Astrocyte (in vitro differentiated cells and primary cell): ENCODE measurements at regions not wholly inside any gene's neighbourhood (a gene's known extent, or its start where the extent isn't known, plus 50 kb on each side); places are given as distances from the start of the nearest gene placed in this dataset.

Experiments used
- DNase-seq: peaks from one replicate; pipeline ENCODE4 v3.0.0-alpha.2; 2010; ENCODE audit warnings: low read depth
- FAIRE-seq: peaks from 2 replicates; lab custom pipeline; 2011; peaks lifted over from hg19 to GRCh38; lab: Jason Lieb, UNC
- H2AFZ ChIP-seq: 2 replicates; pipeline ENCODE4 v1.6.0; 2012; ENCODE audit warnings: low read depth, low read length, inconsistent platforms
- H3K27ac ChIP-seq: 2 replicates; pipeline ENCODE4 v1.5.1; 2011; ENCODE audit warnings: low read depth, low read length, inconsistent platforms
- H3K27me3 ChIP-seq: 2 replicates; pipeline ENCODE4 v1.6.0; 2011; ENCODE audit warnings: low read length, inconsistent platforms; ENCODE audit not compliant: insufficient read depth
- H3K36me3 ChIP-seq: 2 replicates; pipeline ENCODE4 v1.5.1; 2011; ENCODE audit warnings: low read length, inconsistent platforms; ENCODE audit not compliant: insufficient read depth
- H3K4me1 ChIP-seq: 2 replicates; pipeline ENCODE4 v1.5.1; 2011; ENCODE audit warnings: low read length, inconsistent platforms; ENCODE audit not compliant: insufficient read depth
- H3K4me2 ChIP-seq: 2 replicates; pipeline ENCODE4 v1.6.0; 2012; ENCODE audit warnings: low read length, inconsistent platforms
- H3K4me3 ChIP-seq: 2 replicates; pipeline ENCODE4 v1.5.1; 2011; ENCODE audit warnings: low read depth, mild to moderate bottlenecking, low read length, inconsistent platforms; ENCODE audit not compliant: insufficient read depth
- H3K79me2 ChIP-seq: 2 replicates; pipeline ENCODE4 v1.6.0; 2012; ENCODE audit warnings: mild to moderate bottlenecking, low read length, inconsistent platforms; ENCODE audit not compliant: insufficient read depth
- H3K9ac ChIP-seq: 2 replicates; pipeline ENCODE4 v1.6.0; 2012; ENCODE audit warnings: mild to moderate bottlenecking, low read length, inconsistent platforms
- H3K9me3 ChIP-seq: 2 replicates; pipeline ENCODE4 v1.5.1; 2012; ENCODE audit warnings: low read depth, mild to moderate bottlenecking, low read length, inconsistent platforms; ENCODE audit not compliant: insufficient read depth
- H4K20me1 ChIP-seq: 2 replicates; pipeline ENCODE4 v1.6.0; 2012; ENCODE audit warnings: low read length, inconsistent platforms; ENCODE audit not compliant: insufficient read depth
- H3K27ac Mint-ChIP-seq: one replicate; pipeline ENCODE4 v1.8.0; 2021; ENCODE audit warnings: mild to moderate bottlenecking, mixed read lengths; ENCODE audit not compliant: unreplicated experiment
- H3K27me3 Mint-ChIP-seq: one replicate; pipeline ENCODE4 v1.8.0; 2021; ENCODE audit warnings: low read depth, mixed read lengths; ENCODE audit not compliant: unreplicated experiment
- H3K36me3 Mint-ChIP-seq: one replicate; pipeline ENCODE4 v1.8.0; 2021; ENCODE audit warnings: low read depth, mixed read lengths; ENCODE audit not compliant: unreplicated experiment
- H3K4me1 Mint-ChIP-seq: one replicate; pipeline ENCODE4 v1.8.0; 2021; ENCODE audit warnings: low read depth, mixed read lengths; ENCODE audit not compliant: unreplicated experiment
- H3K4me3 Mint-ChIP-seq: one replicate; pipeline ENCODE4 v1.8.0; 2021; ENCODE audit warnings: mild to moderate bottlenecking, moderate library complexity, mixed read lengths; ENCODE audit not compliant: unreplicated experiment
- H3K9me3 Mint-ChIP-seq: one replicate; pipeline ENCODE4 v1.8.0; 2021; ENCODE audit warnings: mild to moderate bottlenecking, mixed read lengths; ENCODE audit not compliant: unreplicated experiment
- CTCF ChIP-seq: IDR thresholded peaks from 2 replicates; pipeline ENCODE4 v1.5.1; 2011; ENCODE audit warnings: low read depth, mild to moderate bottlenecking, inconsistent platforms, low read length, moderate library complexity; ENCODE audit not compliant: insufficient read depth
- EZH2 ChIP-seq: IDR thresholded peaks from 2 replicates; pipeline ENCODE4 v1.6.1; 2012; ENCODE audit warnings: mild to moderate bottlenecking, low read length, inconsistent platforms; ENCODE audit not compliant: insufficient read depth

GRCh38 chr3:152609891-152610290, 225.0 kb upstream of the P2RY1 start:
- Histone ChIP-seq H2AFZ (no peak overlapping the region), H3K9ac (no peak overlapping the region), H3K9me3 (no peaks in the 10 kb centered on the region), H3K27ac (no peak overlapping the region), H3K36me3 (no peaks in the 10 kb centered on the region), H3K79me2 (no peaks in the 10 kb centered on the region), H3K4me1 (no peaks in the 10 kb centered on the region), H4K20me1 (no peaks in the 10 kb centered on the region), H3K4me2 (no peak overlapping the region), H3K27me3 (no peaks in the 10 kb centered on the region), H3K4me3 (no peak overlapping the region)
- no peaks in the 10 kb centered on the region for H3K9me3 Mint-ChIP-seq
- no peaks in the 10 kb centered on the region for H3K27me3 Mint-ChIP-seq
- no peak overlapping the region for H3K4me3 Mint-ChIP-seq
- TF ChIP-seq EZH2, result no peak
- TF ChIP-seq CTCF, result no peak
- H3K27ac Mint-ChIP-seq, result no peak overlapping the region
- FAIRE-seq, result no peak
- no peaks in the 10 kb centered on the region for H3K4me1 Mint-ChIP-seq
- DNase-seq, result no peak
- no peaks in the 10 kb centered on the region for H3K36me3 Mint-ChIP-seq

- Mint-ChIP-seq H3K27ac (no peak overlapping the region), H3K4me1 (peaks cover under 1% of the 10 kb centered on the region), H3K4me3 (no peak overlapping the region), H3K36me3 (no peaks in the 10 kb centered on the region), H3K27me3 (no peaks in the 10 kb centered on the region), H3K9me3 (peaks cover 2% of the 10 kb centered on the region)
- Histone ChIP-seq H3K27me3 (no peaks in the 10 kb centered on the region), H3K9me3 (no peaks in the 10 kb centered on the region), H3K27ac (no peak overlapping the region), H3K4me2 (no peak overlapping the region), H3K79me2 (no peaks in the 10 kb centered on the region), H2AFZ (no peak overlapping the region), H3K4me1 (no peaks in the 10 kb centered on the region), H4K20me1 (no peaks in the 10 kb centered on the region), H3K9ac (no peak overlapping the region), H3K36me3 (no peaks in the 10 kb centered on the region), H3K4me3 (no peak overlapping the region)
- DNase-seq, result no peak
- FAIRE-seq, result no peak
- TF ChIP-seq CTCF (no peak), EZH2 (no peak)
Observed at GRCh38 chr3:152610622-152611021, 224.3 kb upstream of the P2RY1 start.

- Mint-ChIP-seq H3K4me1 (peaks cover 2% of the 10 kb centered on the region), H3K36me3 (peaks cover 1% of the 10 kb centered on the region), H3K4me3 (no peak overlapping the region), H3K27ac (no peak overlapping the region), H3K27me3 (no peaks in the 10 kb centered on the region), H3K9me3 (peaks cover 4% of the 10 kb centered on the region)
- Histone ChIP-seq H3K9ac (no peak overlapping the region), H3K36me3 (no peaks in the 10 kb centered on the region), H3K9me3 (no peaks in the 10 kb centered on the region), H3K27me3 (no peaks in the 10 kb centered on the region), H3K4me2 (no peak overlapping the region), H3K4me1 (no peaks in the 10 kb centered on the region), H3K4me3 (no peak overlapping the region), H3K79me2 (no peaks in the 10 kb centered on the region), H3K27ac (no peak overlapping the region), H4K20me1 (no peaks in the 10 kb centered on the region), H2AFZ (no peak overlapping the region)
- TF ChIP-seq EZH2 (no peak), CTCF (no peak)
- FAIRE-seq (no peak), DNase-seq (no peak)
Observed at GRCh38 chr3:152611905-152612304, 223.0 kb upstream of the P2RY1 start.
